OCI-LY7 (cell line): ENCODE measurements at regions not wholly inside any gene's neighbourhood (a gene's known extent, or its start where the extent isn't known, plus 50 kb on each side); places are given as distances from the start of the nearest gene placed in this dataset.
"Not testable (repeated sequence)": the region's sequence is repeated elsewhere in the genome, so short reads cannot be mapped to it uniquely, and the experiment has no call there.

Experiments used
- BruUV-seq: library from RNA; stranded (reverse); fragments of 400-500 nt; replicated peaks from 2 replicates; lab custom pipeline; 2021; lab: Mats Ljungman, UMichigan
- CTCF ChIA-PET: fragments of 300-600 bp; sonication (Branson Sonifier 250); formaldehyde crosslinking; loops from one replicate; lab custom pipeline; 2022; ENCODE audit warnings: antibody characterized with exemption; ENCODE audit not compliant: unreplicated experiment; lab: Charles Lee
- POLR2A ChIA-PET: fragments of 300-600 bp; sonication (Branson Sonifier 250); formaldehyde crosslinking; loops from one replicate; lab custom pipeline; 2022; ENCODE audit warnings: antibody characterized with exemption; lab: Charles Lee
- DNase-seq: peaks from one replicate; pipeline ENCODE4 v3.0.0-alpha.2; 2015; ENCODE audit warnings: low spot score
- H2AFZ ChIP-seq: fragments of 200-600 bp; sonication (generic), shearing (Covaris generic); 2 replicates; pipeline ENCODE4 v1.6.1; 2014; ENCODE audit warnings: mild to moderate bottlenecking, antibody characterized with exemption, low read length, moderate library complexity
- H3K27ac ChIP-seq: fragments of 200-600 bp; sonication (generic); 2 replicates; pipeline ENCODE4 v1.5.1; 2014; ENCODE audit warnings: mixed run types, low read depth, mild to moderate bottlenecking, moderate library complexity, low read length, inconsistent platforms; ENCODE audit not compliant: poor library complexity, severe bottlenecking
- H3K36me3 ChIP-seq: fragments of 200-600 bp; sonication (generic); 2 replicates; pipeline ENCODE4 v1.6.1; 2014; ENCODE audit warnings: mild to moderate bottlenecking, antibody characterized with exemption, low read length, moderate library complexity, mixed read lengths; ENCODE audit not compliant: insufficient read depth
- H3K4me1 ChIP-seq: fragments of 200-600 bp; sonication (generic); 2 replicates; pipeline ENCODE4 v1.5.1; 2014; ENCODE audit warnings: mild to moderate bottlenecking, low read length; ENCODE audit not compliant: insufficient read depth, poor library complexity, severe bottlenecking
- H3K4me2 ChIP-seq: fragments of 200-600 bp; sonication (generic); 2 replicates; pipeline ENCODE4 v1.6.1; 2014; ENCODE audit warnings: mild to moderate bottlenecking, low read length
- H3K4me3 ChIP-seq: fragments of 200-600 bp; sonication (generic); 2 replicates; pipeline ENCODE4 v1.5.1; 2014; ENCODE audit warnings: mild to moderate bottlenecking, low read depth, low read length; ENCODE audit not compliant: poor library complexity, severe bottlenecking
- H3K79me2 ChIP-seq: fragments of 200-600 bp; sonication (generic); 2 replicates; pipeline ENCODE4 v1.6.1; 2016; ENCODE audit warnings: low read depth, mild to moderate bottlenecking, low read length, moderate library complexity, mixed read lengths; ENCODE audit not compliant: insufficient read depth
- H3K9me2 ChIP-seq: fragments of 200-600 bp; sonication (generic); 2 replicates; pipeline ENCODE4 v1.6.1; 2016; ENCODE audit warnings: mild to moderate bottlenecking, low read length, mixed read lengths; ENCODE audit not compliant: insufficient read depth
- H3K9me3 ChIP-seq: fragments of 200-600 bp; sonication (generic); 2 replicates; pipeline ENCODE4 v1.6.1; 2014; ENCODE audit warnings: mild to moderate bottlenecking, mixed run types, low read length, mixed read lengths
- H4K20me1 ChIP-seq: fragments of 200-600 bp; sonication (generic); 2 replicates; pipeline ENCODE4 v1.6.1; 2014; ENCODE audit warnings: mild to moderate bottlenecking, antibody characterized with exemption, low read length, moderate library complexity, mixed read lengths; ENCODE audit not compliant: insufficient read depth
- CTCF ChIP-seq: fragments of 200-600 bp; sonication (generic); conservative IDR thresholded peaks from 2 replicates; pipeline ENCODE4 v1.5.1; 2014; ENCODE audit warnings: mild to moderate bottlenecking, antibody characterized with exemption, low read length, moderate library complexity, mixed read lengths
- EZH2phosphoT487 ChIP-seq: fragments of 200-600 bp; sonication (generic); IDR thresholded peaks from 2 replicates; pipeline ENCODE4 v1.6.1; 2018; ENCODE audit warnings: low read depth, borderline replicate concordance, mild to moderate bottlenecking, mixed run types, antibody characterized with exemption, low read length, moderate library complexity, mixed read lengths
- intact Hi-C: fragments of 100-400 bp; cut with micrococcal nuclease; formaldehyde crosslinking; loops from one replicate; pipeline ENCODE4 v1.10.0; 2022; ENCODE audit not compliant: unreplicated experiment

- no peaks in the 10 kb centered on the region for H3K79me2 ChIP-seq
- no peaks in the 10 kb centered on the region for H3K9me2 ChIP-seq
- no peak overlapping the region for H3K4me2 ChIP-seq
- no peaks in the 10 kb centered on the region for H3K9me3 ChIP-seq
- intact Hi-C loops, result no loop called here
- no peak overlapping the region for H2AFZ ChIP-seq
- no peaks in the 10 kb centered on the region for H3K36me3 ChIP-seq
- no peak overlapping the region for H3K4me3 ChIP-seq
- H4K20me1 ChIP-seq, result no peaks in the 10 kb centered on the region
- no peak for TF ChIP-seq CTCF
- TF ChIP-seq EZH2phosphoT487, result no peak
- ChIA-PET CTCF (no interaction called here), POLR2A (interaction anchor here (0.7 to 1.2 kb wide), 5 partner anchors 8 to 482 kb away, joined by 3 to 6 read pairs (median 4); no protein-coding TSS in a partner anchor)
- no peak for DNase-seq
- H3K4me1 ChIP-seq, result no peaks in the 10 kb centered on the region
- BruUV-seq, result no TSS peak
- H3K27ac ChIP-seq, result no peak overlapping the region
These were observed 63.5 kb downstream of the FOXG1 start for GRCh38 chr14:28830115-28830534.

- Histone ChIP-seq H3K9me2 (no peaks in the 10 kb centered on the region), H3K4me1 (no peaks in the 10 kb centered on the region), H4K20me1 (no peaks in the 10 kb centered on the region), H2AFZ (no peak overlapping the region), H3K36me3 (no peaks in the 10 kb centered on the region), H3K9me3 (no peaks in the 10 kb centered on the region), H3K79me2 (no peaks in the 10 kb centered on the region), H3K27ac (no peak overlapping the region), H3K4me2 (no peak overlapping the region), H3K4me3 (no peak overlapping the region)
- BruUV-seq, result no TSS peak
- ChIA-PET POLR2A (interaction anchor here (0.9 to 1.2 kb wide), 2 partner anchors 8 to 9 kb away, joined by 4 to 6 read pairs; no protein-coding TSS in a partner anchor), CTCF (no interaction called here)
- intact Hi-C loops, result no loop called here
- DNase-seq, result no peak
- no peak for TF ChIP-seq EZH2phosphoT487
- no peak for TF ChIP-seq CTCF
These were observed 64.5 kb downstream of the FOXG1 start for GRCh38 chr14:28831126-28831525.

- POLR2A ChIA-PET, H2AFZ ChIP-seq, H3K4me2 ChIP-seq, H3K9me2 ChIP-seq, BruUV-seq, CTCF ChIA-PET, H3K4me1 ChIP-seq, H3K27ac ChIP-seq, intact Hi-C loops, H4K20me1 ChIP-seq, H3K36me3 ChIP-seq, DNase-seq, H3K4me3 ChIP-seq, H3K79me2 ChIP-seq: not testable (repeated sequence)
- H3K9me3 ChIP-seq, result peaks cover 16% of the 10 kb centered on the region; the same call in 1 of the 2 replicates
These were observed 76.0 kb downstream of the FOXG1 start for GRCh38 chr14:28842569-28842968.
